ENCODE measurements at regions not wholly inside any gene's neighbourhood (a gene's known extent, or its start where the extent isn't known, plus 50 kb on each side); places are given as distances from the start of the nearest gene placed in this dataset.
"Not testable (repeated sequence)": the region's sequence is repeated elsewhere in the genome, so short reads cannot be mapped to it uniquely, and the experiment has no call there.

DNA sequence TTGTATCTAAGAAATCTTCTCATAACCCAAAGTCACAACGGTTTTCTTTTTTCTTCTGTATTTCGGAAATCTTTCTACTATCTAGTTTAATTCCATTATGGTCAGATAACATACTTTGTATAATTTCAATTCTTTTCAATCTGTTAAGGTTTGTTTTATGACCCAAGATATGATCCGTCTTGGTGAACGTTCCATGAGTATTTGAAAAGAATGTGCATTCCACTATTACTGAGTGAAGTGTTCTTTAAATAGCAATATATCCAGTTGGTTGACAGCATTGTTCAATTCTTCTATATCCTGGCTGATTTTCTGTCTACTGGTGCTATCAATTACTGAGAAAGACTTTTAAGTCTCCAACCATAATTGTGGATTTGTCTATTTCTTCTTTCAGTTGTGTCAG lies 414.5 kb downstream of the TNS1 start:
- no peak for DNase-seq (ENCODE audit: low spot score)

DNA sequence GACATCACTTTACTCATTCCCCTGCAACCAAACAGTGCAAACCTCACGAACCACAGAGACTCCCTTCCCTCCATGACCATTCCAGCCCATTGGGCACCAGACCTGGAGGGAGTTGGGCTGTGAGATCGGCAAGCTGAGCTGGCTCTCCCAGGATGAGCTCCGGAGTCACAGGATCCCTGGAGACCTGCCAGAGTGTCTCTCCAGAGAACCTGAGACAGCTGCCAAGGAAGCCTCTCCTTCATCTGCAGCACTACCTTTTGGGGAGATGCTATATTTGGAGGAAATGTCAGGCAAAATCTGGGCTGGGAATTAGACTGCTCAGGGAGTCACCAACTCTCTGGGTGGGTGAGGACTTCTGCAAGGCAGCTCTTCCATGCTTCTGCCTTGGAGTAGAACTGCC lies 417.4 kb downstream of the TNS1 start:
- DNase-seq (ENCODE audit: low spot score) = no peak

DNA sequence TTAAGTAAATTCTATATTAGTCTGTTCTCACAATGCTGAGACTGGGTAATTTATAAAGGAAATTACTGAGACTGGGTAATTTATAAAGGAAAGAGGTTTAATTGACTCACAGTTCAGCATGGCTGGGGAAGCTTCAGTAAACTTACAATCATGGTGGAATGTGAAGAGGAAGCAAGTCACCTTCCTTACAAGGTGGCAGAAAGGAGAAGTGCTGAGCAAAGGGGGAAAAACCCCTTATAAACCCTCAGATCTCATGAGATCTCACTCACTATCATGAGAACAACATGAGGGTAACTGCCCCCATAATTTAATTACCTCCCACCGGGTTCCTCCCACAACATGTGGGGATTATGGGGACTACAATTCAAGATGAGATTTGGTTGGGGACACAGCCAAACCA lies 422.4 kb downstream of the TNS1 start:
- not testable (repeated sequence) for DNase-seq (ENCODE audit: low spot score)

DNA sequence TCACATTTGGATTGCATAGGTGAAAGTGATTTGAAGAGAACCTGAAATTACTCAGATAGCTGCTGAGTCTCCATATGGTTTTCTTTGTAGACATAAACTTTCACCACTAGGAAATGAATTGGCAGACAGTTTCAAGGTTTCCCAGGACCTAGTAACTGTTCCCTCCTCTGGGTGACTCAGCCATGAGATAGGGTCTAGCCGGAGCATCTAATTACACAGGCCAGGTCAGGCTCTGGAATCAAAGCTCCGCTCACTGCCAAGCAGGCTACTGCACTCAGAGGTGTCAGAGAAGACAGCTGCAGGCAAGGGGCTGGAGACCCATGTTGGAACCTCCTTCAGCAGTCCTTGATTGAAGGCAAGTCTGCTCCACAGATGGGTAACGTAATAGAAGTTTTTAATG lies 429.2 kb downstream of the TNS1 start:
- DNase-seq (ENCODE audit: low spot score) = no peak

DNA sequence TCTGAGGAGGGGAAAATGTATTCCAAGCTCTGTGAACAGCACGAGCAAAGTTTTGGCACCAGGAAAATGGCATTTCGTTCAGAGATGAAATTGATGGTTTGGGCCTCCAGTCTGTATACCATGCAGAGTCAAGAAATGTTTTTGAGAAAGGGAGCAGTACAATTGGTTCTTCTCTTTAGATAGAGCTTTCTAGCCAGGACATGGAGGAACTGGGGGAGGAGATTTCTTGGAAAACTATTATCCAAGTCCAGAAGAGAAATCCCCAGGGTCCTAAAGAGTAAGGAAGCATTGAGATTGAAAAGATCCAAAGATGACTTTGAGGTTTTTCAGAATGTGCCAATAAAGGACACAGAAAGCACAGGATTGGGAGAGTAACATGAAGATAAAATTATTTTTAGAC lies 432.4 kb downstream of the TNS1 start:
- DNase-seq (ENCODE audit: low spot score) = no peak

DNA sequence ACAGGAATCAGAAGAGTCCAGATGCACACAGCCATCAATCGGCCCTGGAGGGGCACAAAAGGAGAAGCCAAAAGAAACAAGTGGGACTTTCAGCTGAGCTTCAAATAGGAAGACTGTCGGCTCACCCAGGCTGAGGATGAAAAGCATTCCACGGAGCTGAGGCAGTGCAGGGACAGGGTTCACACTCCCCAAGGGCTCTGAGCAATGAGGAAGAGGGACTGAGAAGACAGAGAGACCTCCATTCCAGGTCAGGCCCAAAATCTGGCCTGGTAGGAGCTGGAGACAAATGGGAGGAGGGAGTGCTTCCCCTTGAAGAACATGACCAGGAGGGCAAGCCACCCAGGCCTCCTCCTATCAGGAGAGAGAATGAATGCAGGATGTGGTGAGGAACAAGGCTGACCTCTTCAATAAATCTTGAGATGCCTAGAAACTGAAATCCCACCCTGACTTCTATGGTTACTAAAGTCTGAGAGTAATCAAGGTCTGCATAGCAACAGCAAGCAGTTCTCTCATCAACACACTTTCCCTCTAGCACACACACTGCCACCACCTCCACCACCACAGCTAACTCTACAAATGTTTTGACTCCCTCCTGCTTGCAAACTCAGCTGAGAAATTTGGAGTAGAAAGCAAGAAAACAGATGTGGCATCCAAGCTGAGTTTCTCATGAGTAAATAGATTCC lies 434.4 kb downstream of the TNS1 start:
- DNase-seq (ENCODE audit: low spot score) = no peak

DNA sequence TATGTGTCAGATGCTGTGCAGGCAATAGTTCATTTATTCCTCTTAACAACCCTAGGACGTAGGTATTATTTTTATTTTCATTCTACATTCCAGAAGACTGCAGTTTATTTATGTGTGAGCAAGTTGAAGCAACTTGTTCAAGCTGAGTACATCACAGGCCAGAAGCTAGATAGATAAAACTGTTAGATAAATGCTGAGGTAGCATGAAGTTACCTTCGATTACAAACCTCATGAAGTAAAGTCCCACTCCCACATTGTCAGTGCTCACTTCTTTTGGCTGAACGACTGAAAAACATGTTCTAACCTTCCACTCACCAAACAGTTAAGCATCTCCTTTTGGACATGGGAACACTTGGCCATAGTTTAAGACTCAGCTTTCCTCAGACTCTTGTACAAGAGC lies 439.2 kb downstream of the TNS1 start:
- no peak for DNase-seq (ENCODE audit: low spot score)

DNA sequence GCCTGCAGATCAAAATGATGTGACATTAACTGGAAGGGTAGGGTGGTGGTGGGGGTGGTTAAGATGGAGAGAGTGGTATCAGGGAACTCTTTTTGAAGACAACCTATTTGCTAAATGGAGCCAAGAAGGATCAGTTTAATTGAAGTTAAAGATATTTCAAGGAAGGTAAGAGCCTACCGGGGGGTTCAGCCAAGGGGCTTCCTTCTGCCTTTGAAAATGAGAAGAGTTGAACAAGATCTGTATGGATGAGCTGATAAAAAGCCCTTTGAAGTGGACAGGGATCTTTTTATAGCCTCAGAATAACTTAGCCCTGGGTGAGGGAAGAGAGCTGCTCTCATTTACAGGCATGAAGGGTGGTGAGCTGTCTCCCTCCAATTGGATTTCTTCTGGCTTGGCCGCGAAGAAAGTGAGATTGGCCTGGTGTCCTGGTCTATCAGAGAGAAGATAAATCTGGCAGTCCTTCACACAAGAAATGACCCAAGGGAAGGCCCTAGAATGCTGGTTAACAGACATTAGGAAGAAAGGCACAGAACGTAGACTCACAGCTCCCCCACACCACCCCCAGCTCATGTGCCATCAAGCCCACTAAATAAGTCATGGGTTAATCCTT lies 439.8 kb downstream of the TNS1 start:
- DNase-seq (ENCODE audit: low spot score) = no peak

DNA sequence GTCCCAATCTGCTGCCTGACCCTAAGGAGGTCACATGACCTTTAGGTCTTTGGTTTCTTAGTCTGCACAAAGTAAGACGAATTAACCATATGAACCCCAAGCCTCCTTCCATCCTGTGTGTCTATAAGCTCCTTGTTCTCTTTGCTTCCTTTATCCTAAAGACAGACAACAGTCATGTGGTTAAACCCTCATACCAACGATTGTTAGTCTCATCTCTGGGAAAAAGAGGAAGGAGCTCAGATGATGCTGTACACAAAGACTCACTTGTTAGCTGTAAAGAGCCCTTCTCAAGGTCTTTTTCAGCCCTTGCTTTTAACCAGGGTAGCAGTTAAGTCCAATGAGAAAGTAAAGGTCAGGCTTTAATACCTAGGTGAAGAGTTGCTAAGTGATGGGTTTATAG lies 443.7 kb downstream of the TNS1 start:
- DNase-seq (ENCODE audit: low spot score) = no peak

DNA sequence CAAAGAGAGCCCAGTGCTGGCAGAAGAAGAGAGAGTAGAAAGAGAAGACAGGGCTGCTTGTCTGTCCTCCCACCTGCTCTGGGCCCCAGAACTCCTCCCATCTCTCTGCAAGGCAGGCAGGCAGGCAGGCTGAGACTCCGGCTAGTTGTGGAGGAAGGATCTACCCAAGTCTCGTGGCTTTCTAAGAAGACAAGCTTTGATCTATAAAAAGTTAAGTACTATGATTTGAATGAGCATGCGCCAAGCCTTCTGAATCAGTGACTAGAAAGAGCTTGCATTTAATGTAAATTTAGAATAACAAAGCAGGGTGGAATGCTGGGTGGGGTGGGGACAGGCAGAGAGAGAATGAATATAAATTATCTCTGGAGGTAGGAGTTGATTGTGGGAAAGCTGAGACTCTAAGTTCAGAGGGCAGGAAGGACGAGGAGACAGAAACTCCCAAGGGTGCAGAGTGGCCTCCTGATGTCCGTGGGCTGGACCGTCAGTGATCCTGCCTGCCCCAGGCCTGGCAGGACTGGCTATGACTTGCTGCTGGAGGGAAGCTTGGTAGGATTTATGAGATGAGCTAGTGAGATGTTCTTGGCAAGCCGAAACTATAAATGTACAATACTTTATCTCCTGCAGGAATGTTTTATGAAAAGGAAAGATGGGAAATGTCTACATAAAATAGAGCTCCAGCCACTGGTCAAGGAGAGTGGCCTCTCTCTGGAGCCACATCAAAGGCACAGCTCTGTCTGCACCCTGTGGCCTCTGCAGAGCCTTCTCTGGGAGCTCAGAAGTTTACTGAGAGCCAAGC lies 447.5 kb downstream of the TNS1 start:
- no peak for DNase-seq (ENCODE audit: low spot score)

DNA sequence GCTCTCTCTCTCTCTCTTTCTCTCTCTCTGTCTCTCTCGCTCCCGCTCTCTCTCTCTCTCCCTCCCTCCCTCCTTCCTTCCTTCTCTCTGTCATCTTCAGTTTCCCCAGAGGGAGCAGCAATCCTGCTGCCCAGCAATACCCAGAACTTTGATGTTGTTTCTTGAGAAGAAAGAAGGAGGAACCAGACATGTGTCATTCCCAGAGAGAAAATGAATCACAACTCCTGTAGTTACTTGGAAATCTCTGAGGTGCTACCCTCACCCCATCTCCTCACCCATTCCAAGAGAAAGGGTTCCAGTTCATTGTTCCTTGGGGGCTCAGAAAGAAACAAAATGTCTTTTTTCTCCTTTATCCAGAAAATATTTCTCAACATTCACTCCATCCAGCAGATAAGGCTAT lies 449.1 kb downstream of the TNS1 start:
- no peak for DNase-seq (ENCODE audit: low spot score)

DNA sequence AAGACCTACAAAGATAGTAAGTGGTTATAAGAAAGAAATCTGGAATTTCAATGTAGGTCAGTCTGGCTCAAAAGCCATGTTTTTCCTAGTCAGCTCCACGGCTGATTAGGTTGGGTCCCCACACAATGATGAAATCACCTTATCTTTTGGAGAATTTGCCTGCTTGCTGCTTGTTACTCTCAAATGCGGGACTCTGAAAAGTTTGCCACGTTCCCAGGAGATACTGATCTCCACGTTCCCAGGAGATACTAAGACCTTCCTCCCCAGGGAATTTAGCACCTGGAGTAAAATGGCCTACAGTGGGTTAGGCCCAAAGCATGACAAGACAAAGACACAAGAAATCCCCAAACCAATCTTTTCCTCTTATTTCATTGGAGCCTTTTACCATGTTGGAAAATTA lies 449.6 kb downstream of the TNS1 start:
- DNase-seq (ENCODE audit: low spot score) = no peak

DNA sequence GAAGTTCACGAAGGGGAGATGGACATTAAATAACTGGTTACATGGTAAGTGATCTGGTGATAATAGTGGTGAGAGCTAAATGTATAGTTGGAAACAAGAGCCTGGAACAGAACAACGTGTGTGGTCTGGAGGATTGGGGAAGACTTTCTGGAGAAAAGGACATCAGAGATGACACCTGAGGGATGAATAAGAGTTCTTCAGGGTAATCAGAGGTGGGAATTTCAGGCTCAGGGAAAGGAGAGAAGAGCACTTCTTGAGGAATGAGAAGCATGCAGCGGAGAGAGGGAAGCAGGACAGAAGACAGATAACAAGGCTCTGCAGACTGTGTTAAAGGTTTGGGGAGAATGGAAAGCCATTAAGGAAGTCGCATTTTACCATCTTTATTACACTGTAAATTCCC lies 450.7 kb downstream of the TNS1 start:
- no peak for DNase-seq (ENCODE audit: low spot score)

DNA sequence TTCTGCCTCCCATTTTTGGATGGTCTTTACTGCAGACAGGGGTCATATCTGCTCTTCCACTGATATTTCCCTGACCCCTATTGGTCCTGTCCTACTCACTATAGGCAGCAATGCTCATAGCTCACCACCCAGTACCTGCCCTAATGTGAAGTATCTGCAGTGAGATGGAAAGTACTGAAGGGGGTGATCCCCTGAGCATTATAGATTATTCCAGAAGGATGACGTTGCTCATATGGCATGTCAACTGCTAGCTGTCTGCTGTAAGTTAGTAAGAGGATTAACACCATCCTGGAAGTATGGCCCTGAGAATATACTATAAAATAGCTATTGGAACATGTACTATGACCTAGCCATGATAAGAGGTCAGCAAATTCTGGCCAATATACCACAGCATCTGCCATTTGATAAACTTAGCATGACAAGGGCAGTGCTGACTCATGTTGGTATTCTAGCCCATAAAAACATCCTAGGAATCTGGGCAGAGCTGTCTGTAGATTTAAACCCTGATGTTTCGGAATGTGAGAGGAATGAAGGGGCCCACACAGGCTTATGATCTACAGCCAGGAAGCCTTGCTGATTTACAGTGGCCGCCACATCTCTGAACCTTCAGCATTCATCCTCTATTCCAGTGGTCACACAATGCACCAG lies 451.4 kb downstream of the TNS1 start:
- DNase-seq (ENCODE audit: low spot score) = no peak

DNA sequence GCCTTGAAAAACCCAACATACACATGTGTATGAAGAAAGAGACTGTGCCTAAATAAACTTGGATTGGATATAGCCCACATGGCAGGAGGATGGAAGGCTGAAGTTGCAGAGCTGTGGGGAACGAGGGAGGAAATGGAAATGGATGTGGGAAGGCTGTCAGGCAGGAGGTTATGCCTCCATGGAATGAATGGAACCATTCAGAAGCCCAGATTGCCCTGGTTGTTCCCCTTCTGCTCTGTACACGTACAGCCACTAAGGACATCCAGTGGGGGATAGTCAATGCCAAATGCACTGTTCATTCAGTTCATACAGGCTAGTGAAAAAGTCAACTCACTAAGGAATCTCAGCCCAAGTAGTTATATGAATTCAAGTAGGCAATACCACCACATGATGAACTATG lies 463.7 kb downstream of the TNS1 start:
- no peak for DNase-seq (ENCODE audit: low spot score)

DNA sequence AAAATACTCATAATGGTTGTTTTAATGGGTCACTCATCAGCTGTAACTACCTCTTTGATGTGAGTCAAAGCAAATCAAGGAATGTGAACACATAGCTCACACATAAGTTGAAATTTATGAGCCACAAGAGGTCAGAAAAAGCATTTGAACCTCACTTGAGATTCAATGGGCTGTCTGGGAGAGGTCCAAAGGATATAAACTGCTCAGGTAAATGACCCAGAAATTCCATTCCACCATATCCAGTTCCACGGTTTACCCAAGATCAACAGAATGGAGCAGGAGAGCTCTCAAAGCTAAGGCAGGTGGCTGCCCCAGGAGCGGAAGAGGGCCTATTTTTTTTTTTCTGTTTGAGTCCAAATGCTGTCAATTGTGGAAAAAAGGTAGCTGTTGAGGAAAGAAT lies 464.1 kb downstream of the TNS1 start:
- no peak for DNase-seq (ENCODE audit: low spot score)

DNA sequence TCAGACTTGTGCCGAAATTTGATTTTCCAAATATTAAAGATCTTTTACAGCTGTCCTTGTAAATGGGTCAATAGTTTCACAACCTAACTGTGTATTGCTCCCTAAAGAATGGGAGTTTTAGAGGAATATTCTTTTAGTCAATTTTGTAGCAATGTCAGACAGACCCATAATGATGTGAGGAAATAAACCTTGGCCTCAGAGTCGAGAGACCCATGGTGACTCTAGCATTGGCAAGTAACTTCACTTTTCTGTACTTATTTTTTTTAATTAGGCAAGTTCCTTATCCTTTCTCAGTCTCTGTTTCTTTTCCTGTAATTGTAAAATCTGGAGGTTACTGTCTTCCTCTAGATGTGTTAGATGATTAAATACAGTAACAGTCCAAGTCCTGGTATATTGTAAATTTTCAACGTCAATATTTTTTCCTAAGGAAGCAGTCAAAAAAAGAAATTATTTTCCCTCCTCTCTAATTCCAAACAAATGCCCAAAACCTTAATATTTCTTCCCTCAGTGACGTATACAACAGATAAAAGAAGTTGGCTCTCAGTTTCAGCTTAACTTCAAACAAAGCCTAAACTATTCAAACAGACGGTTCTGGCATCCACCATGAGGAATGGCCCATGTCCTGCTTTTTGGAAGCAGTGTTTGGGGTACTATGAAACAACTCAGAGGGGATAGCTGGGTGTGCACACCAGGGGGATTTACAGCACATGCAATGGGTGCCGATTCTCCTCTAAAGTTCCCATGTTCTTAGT lies 466.7 kb downstream of the TNS1 start:
- DNase-seq (ENCODE audit: low spot score) = no peak

DNA sequence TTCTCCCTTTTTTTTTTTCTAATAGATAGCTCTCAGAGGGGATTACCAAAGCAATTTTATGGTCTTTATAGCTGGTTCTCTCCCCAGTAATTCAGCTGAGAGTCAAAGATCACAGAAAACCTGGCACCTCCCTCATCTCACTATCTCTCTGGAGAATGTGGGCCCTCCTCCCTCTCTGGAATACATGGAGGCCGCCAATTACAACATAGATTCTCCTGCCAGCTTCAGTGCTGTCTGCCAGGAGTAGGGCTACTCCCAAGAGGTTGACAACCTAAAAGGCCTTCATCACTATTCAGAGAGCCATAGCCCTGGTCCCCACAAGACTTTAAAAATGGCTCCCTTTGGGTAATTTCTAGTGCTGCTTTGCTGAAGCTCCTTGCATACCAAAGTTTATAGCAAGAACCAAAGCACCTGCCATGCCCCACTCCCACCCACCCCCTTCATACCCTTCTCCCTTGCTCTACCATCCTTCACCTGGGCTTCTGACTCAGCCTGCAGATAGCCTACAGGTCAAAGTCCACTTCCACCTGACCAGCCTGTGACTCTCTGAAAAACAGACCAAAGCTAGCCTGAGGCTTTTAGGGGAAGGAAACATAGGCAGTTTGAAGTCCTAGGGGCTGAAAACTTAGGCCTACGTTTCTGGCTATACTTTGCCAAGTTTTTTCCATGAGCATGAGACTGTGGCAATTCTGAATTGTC lies 472.3 kb downstream of the TNS1 start:
- no peak for DNase-seq (ENCODE audit: low spot score)

DNA sequence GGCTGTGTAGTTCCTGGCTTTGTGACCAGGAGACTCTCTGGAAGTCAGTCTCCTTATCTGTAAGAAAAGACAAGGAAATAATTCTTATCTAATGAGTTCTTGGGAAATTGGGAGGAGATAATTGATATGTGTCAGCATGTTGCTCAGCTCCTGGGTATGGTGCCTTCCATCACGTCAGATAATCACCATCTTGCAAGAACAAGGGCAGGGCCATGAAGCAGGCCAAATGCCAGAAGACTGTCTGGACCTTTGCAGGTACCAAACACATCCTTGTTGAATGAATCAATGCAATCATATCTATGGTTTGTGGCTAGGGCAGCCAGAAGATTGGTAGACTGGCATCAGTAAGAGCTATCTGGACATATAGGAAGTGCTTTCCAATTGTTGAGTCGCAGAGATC lies 473.5 kb downstream of the TNS1 start:
- DNase-seq (ENCODE audit: low spot score) = no peak

DNA sequence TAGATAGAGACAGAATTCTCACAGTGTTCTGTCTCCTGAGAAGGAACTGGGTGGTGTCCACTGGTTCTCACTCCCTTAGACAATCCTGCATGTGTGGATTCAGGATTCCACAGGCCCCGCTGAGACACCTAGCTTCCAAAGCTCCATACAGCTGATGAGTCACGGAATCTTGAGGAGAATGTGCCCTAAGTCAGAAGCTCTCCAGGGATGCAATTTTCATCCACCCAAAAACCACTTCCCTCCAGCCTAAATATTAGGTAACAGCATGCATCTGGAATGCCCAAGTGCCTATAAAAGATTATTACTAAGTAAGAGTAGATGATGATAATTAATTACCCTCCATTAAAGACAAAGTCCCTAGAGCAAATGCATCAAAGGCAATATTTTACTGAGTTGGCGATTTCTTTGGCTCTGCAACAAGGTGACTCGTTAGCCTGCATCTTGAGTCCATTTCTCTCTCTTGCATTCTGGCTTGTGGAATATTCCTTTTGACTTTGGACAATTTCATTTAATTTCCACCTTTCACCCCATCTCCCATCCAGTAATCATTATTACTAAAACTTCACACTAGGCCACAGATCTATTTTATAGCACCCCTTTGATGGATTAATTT lies 475.1 kb downstream of the TNS1 start:
- DNase-seq (ENCODE audit: low spot score) = no peak

DNA sequence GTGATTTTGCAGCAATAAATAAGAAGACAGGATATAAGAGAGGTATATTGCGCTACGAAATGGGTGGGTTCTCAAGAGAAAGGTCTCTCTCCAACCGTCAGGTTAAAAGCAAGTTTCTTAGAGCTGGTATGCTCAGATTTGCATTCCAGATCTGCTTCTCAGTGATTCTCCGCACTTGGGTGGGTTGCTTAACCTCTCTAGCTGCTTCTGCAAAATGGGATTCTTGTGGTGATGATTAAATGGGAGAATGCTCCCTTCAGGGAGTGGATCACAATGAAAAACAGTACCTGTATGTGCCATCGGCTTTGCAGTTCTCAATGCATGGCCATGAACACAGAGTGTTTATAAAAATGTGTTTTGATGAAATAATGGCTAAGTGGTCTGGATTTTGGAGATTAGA lies 477.7 kb downstream of the TNS1 start:
- DNase-seq (ENCODE audit: low spot score) = no peak

All from hematopoietic multipotent progenitor cell treated with erythropoietin and hydrocortisone succinate and interleukin-3 and kit ligand, for 17 days (in vitro differentiated cells).